ENCODE measurements at regions not wholly inside any gene's neighbourhood (a gene's known extent, or its start where the extent isn't known, plus 50 kb on each side); places are given as distances from the start of the nearest gene placed in this dataset.

DNA sequence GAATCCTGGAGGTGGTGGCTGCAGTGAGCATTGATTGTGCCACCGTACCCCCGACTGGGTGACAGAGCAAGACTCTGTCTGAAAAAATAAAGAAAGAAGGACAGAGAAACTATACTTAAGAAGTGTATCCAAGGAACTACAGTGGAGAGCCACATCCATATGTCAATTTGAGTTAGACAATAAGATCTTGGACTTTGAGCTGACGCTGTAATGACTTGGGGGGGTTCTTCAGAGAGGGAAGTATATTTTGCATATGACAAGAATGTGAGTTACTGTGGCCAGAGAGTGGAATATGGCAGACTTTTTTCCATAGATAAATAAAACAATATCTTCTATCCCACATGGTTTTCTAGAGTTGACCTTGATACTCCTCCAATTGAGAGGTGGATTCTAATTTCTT is 52.6 kb upstream of the TEX264 start:
- TF ChIP-seq POLR2A (IDR thresholded peaks at IDR 0.05) (no peak), EP300 (IDR thresholded peaks at IDR 0.05) (no peak), POLR2AphosphoS5 (IDR thresholded peaks at IDR 0.05) (no peak)
- TF ChIP-seq, protein P1, sequence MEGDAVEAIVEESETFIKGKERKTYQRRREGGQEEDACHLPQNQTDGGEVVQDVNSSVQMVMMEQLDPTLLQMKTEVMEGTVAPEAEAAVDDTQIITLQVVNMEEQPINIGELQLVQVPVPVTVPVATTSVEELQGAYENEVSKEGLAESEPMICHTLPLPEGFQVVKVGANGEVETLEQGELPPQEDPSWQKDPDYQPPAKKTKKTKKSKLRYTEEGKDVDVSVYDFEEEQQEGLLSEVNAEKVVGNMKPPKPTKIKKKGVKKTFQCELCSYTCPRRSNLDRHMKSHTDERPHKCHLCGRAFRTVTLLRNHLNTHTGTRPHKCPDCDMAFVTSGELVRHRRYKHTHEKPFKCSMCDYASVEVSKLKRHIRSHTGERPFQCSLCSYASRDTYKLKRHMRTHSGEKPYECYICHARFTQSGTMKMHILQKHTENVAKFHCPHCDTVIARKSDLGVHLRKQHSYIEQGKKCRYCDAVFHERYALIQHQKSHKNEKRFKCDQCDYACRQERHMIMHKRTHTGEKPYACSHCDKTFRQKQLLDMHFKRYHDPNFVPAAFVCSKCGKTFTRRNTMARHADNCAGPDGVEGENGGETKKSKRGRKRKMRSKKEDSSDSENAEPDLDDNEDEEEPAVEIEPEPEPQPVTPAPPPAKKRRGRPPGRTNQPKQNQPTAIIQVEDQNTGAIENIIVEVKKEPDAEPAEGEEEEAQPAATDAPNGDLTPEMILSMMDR (IDR thresholded peaks at IDR 0.05), result no peak
